Activated naive CD4-positive, alpha-beta T cell treated with anti-CD3 and anti-CD28 coated beads, Interleukin-2, amount 50 U/mL, for 72 hours (primary cell): ENCODE measurements at regions not wholly inside any gene's neighbourhood (a gene's known extent, or its start where the extent isn't known, plus 50 kb on each side); places are given as distances from the start of the nearest gene placed in this dataset.
"Not testable (repeated sequence)": the region's sequence is repeated elsewhere in the genome, so short reads cannot be mapped to it uniquely, and the experiment has no call there.

Experiments
- ATAC-seq, 2 donors: fragments of 150-1000 bp; cut with Tn5 transposase; 2 replicates each; pipeline ENCODE4 v1.10.0; 2021; ENCODE audit warnings: mild to moderate bottlenecking in 2 of 2, moderate library complexity in 2 of 2
- DNase-seq, 2 donors: peaks; one replicate each; pipeline ENCODE4 v3.0.0; 2021 to 2022; ENCODE audit warnings: low spot score in 2 of 2
- H3K27ac Mint-ChIP-seq, 2 donors: one replicate each; pipeline ENCODE4 v1.8.0; 2022; ENCODE audit warnings: mild to moderate bottlenecking in 2 of 2, mixed read lengths in 2 of 2
- H3K36me3 Mint-ChIP-seq, 2 donors: one replicate each; pipeline ENCODE4 v1.8.0; 2022; ENCODE audit warnings: mixed read lengths in 2 of 2
- H3K9me3 Mint-ChIP-seq, 2 donors: one replicate each; pipeline ENCODE4 v1.8.0; 2022; ENCODE audit warnings: mixed read lengths in 2 of 2

GRCh38 chr16:25580041-25580440 lies 111.7 kb upstream of the HS3ST4 start:
- ATAC-seq = no peak
- no peaks in the 10 kb centered on the region for H3K36me3 Mint-ChIP-seq
- no peak for DNase-seq
- no peaks in the 10 kb centered on the region for H3K9me3 Mint-ChIP-seq
- H3K27ac Mint-ChIP-seq = no peak overlapping the region

DNA sequence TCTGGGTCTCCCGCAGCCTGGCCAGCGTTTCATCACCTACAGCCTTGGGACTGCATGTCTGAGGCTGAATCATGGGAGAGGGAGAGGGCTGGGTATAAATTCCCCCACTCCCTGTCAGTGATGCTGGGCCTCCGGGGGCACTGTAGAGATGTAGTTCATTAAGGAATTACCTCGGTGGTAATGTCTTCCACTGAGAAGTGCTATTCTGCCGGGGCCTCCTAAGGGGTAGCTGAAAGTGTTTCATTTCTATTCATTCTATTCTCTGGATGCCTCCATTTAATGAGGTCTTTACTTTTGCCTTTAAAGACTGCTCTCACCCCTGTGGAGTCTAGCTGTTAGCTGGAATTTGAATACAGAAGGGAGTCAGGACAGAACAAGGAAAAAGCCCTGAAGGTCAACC lies 116.4 kb upstream of the HS3ST4 start:
- ATAC-seq = no peak

GRCh38 chr16:25571712-25572111 lies 120.0 kb upstream of the HS3ST4 start:
- H3K27ac Mint-ChIP-seq = no peak overlapping the region
- H3K36me3 Mint-ChIP-seq = no peaks in the 10 kb centered on the region
- ATAC-seq = no peak
- H3K9me3 Mint-ChIP-seq = no peaks in the 10 kb centered on the region
- DNase-seq = no peak

More for the DNA sequence above, 116.4 kb upstream of the HS3ST4 start:
- no peak for DNase-seq
- Mint-ChIP-seq H3K9me3 (no peaks in the 10 kb centered on the region), H3K27ac (no peak overlapping the region), H3K36me3 (no peaks in the 10 kb centered on the region)

DNA sequence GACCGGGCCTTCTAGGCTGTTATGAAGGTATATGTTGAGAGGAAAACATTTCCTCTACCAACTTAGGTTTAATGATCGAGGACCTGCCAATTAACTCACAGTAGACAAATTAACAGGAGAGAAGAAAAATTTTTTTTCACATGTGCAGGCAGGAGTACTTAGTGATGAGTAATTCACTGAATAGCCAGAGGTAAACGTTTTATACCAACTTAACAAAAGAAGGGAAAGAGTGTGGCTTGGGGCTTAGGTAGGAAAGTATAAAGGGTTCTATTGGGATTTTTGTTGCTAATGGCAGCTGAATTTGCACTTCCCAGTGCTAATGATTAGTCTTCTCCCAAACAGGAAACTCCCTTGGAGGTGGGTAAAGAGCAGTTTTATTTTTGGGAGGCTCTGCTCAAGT lies 121.6 kb upstream of the HS3ST4 start:
- peak overlapping the region in 1 of 2 donors; percentile 21 for H3K27ac Mint-ChIP-seq
- no peaks in the 10 kb centered on the region for H3K9me3 Mint-ChIP-seq
- no peak for ATAC-seq
- no peaks in the 10 kb centered on the region for H3K36me3 Mint-ChIP-seq
- DNase-seq = no peak

GRCh38 chr16:25568991-25569390 lies 122.8 kb upstream of the HS3ST4 start:
- H3K27ac Mint-ChIP-seq = peak overlapping the region in 1 of 2 donors; percentile 21
- no peaks in the 10 kb centered on the region for H3K36me3 Mint-ChIP-seq
- H3K9me3 Mint-ChIP-seq = no peaks in the 10 kb centered on the region
- DNase-seq = no peak
- no peak for ATAC-seq

- H3K9me3 Mint-ChIP-seq = no peaks in the 10 kb centered on the region
- no peaks in the 10 kb centered on the region for H3K36me3 Mint-ChIP-seq
- no peak for ATAC-seq
- DNase-seq = no peak
- H3K27ac Mint-ChIP-seq = no peak overlapping the region
Measured at GRCh38 chr16:25566183-25566582, 125.6 kb upstream of the HS3ST4 start.

- DNase-seq (no peak), ATAC-seq (no peak)
- Mint-ChIP-seq H3K27ac (no peak overlapping the region), H3K9me3 (peaks cover 8 to 9% of the 10 kb centered on the region in 2 donors), H3K36me3 (peaks cover 0 to 5% of the 10 kb centered on the region in 2 donors)
Measured at GRCh38 chr16:25563700-25564099, 128.1 kb upstream of the HS3ST4 start.

DNA sequence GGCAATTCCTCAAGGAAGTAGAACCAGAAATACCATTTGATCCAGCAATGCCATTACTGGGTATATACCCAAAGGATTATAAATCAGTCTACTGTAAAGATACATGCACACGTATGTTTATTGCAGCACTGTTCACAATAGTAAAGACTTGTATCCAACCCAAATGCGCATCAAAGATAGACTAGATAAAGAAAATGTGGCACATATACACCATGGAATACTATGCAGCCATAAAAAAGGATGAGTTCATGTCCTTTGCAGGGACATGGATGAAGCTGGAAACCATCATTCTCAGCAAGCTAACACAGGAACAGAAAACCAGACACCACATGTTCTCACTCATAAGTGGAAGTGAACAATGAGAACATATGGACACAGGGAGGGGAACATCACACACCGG lies 130.0 kb upstream of the HS3ST4 start:
- not testable (repeated sequence) for H3K36me3 Mint-ChIP-seq, DNase-seq, ATAC-seq, H3K27ac Mint-ChIP-seq
- H3K9me3 Mint-ChIP-seq = peaks cover 15 to 17% of the 10 kb centered on the region in 2 donors

DNA sequence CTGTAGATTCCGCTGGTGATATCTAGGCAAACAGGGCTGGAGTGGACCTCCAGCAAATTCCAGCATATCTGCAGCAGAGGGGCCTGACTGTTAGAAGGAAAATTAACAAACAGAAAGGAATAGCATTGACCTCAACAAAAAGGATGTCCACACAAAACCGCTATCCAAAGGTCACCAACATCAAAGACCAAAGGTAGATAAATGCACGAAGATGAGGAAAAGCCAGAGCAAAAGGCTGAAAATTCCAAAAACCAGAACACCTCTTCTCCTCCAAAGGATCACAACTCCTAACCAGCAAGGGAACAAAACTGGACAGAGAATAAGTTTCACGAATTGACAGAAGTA lies 134.8 kb upstream of the HS3ST4 start:
- not testable (repeated sequence) for DNase-seq, H3K27ac Mint-ChIP-seq, ATAC-seq
- Mint-ChIP-seq H3K9me3 (peaks cover 15 to 18% of the 10 kb centered on the region in 2 donors), H3K36me3 (peaks cover 6 to 12% of the 10 kb centered on the region in 2 donors)

DNA sequence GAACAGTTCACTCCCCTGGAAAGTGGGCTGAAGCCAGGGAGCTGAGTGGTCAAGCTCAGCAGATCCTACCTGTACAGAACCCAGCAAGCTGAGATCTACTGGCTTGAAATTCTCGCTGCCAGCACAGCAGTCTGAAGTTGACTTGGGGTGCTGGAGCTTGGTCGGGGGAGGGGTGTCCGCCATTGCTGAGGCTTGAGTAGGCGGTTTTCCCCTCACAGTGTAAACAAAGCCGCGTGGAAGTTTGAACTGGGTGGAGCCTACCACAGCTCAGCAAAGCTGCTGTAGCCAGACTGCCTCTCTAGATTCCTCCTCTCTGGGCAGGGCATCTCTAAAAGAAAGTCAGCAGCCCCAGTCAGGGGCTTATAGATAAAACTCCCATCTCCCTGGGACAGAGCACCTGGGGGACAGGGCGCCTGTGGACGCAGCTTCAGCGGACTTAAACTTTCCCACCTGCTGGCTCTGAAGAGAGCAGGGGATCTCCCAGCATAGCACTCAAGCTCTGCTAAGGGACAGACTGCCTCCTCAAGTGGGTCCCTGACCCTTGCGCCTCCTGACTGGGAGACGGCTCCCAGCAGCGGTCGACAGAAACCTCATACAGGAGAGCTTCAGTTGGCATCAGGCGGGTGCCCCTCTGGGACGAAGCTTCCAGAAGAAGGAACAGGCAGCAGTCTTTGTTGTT lies 135.3 kb upstream of the HS3ST4 start:
- not testable (repeated sequence) for H3K27ac Mint-ChIP-seq, DNase-seq, ATAC-seq
- H3K36me3 Mint-ChIP-seq = peaks cover 6 to 12% of the 10 kb centered on the region in 2 donors
- H3K9me3 Mint-ChIP-seq = peaks cover 15 to 18% of the 10 kb centered on the region in 2 donors

DNA sequence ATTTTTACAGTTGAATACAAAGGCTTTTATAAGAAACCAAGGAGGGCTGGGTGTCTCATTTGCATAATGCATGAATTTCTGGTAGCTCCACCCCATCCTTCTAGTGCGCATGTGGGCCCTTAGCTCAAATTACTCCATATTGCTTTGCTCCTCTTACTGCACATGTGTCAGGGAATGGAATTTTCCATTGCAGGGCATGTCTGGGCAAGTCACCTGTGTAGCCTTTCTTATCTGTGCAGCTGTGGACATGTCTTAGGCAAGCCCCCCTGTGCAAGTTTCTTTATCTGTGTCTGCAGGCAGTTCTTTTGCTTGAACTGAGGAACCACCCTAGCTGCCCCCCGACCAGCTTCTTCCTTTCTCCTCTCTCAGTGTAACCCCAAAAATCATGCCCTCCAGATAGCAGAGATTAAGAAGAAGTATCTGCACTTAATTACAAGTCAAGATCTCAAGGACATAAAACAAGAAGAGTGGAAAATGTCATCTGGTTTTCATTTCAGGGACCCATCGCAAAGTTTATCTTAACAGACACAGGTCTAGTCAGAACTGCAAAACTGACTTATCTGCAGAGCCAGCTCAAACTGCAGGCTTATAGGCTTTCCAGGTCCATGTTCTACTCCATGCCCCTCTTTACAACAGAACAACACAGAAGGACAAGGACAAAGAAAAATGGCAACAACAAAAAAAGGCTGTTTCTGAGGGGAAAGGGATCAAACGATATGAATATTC lies 137.9 kb upstream of the HS3ST4 start:
- Mint-ChIP-seq H3K9me3 (peaks cover 12 to 18% of the 10 kb centered on the region in 2 donors), H3K36me3 (peaks cover 6 to 10% of the 10 kb centered on the region in 2 donors), H3K27ac (peak overlapping the region; percentile 45 to 83)
- DNase-seq (no peak), ATAC-seq (no peak)

DNA sequence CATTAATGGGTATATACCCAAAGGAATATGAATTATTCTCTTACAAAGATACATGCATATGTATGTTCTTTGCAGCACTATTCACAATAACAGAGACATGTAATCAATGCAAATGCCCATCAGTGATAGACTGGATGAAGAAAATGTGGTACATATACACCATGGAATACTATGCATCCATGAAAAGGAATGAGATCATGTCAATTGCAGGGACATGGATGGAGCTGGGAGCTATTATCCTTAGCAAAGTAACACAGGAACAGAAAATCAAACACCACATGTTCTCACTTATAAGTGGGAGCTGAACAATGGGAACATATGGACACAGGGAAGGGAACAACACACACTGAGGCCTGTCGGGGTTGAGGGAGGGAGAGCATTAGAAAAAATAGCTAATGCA lies 141.1 kb upstream of the HS3ST4 start:
- DNase-seq (no peak), ATAC-seq (no peak)
- Mint-ChIP-seq H3K36me3 (peaks cover 6 to 7% of the 10 kb centered on the region in 2 donors), H3K27ac (no peak overlapping the region), H3K9me3 (peaks cover 4 to 7% of the 10 kb centered on the region in 2 donors)

DNA sequence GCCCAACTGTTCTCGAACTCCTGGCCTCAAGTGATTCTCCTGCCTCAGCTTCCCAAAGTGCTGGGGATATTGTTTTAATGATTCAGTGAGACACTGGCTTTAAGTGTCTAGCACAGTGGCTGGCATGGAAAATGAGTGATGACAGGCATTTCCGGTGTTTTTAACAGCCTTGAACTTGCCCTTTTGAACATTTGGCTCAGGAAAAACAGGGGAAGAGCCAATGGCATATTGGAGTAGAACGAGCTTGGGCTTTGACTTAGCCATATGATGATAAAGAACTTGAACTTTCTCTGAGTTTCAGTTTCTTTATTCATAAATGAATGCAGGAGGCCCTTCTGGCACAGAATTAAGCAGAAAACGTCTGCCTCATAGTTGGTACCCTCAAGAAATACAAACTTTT lies 145.0 kb upstream of the HS3ST4 start:
- Mint-ChIP-seq H3K9me3 (peaks cover 4 to 7% of the 10 kb centered on the region in 2 donors), H3K36me3 (no peaks in the 10 kb centered on the region), H3K27ac (no peak overlapping the region)
- no peak for ATAC-seq
- no peak for DNase-seq

DNA sequence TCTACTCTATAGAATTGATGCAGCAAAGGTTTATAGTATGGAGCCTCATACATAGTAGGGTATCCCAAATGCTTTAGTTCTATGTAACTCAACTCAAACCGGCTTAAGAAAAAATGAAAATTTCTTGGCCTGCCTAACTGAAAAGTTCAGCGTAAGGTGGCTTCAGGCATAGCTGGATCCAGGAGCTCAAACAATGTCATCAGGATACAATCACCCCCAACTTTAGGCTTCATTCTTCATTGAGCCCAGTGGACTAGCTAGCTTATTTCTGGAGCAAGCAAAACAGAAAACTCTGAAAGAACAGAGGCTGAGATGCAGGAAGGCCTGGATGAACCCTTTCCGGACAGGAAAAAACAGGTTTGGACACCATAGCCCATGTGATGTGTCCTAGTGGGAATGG lies 147.5 kb upstream of the HS3ST4 start:
- H3K36me3 Mint-ChIP-seq = no peaks in the 10 kb centered on the region
- no peak overlapping the region for H3K27ac Mint-ChIP-seq
- ATAC-seq (no peak), DNase-seq (no peak)
- no peaks in the 10 kb centered on the region for H3K9me3 Mint-ChIP-seq

DNA sequence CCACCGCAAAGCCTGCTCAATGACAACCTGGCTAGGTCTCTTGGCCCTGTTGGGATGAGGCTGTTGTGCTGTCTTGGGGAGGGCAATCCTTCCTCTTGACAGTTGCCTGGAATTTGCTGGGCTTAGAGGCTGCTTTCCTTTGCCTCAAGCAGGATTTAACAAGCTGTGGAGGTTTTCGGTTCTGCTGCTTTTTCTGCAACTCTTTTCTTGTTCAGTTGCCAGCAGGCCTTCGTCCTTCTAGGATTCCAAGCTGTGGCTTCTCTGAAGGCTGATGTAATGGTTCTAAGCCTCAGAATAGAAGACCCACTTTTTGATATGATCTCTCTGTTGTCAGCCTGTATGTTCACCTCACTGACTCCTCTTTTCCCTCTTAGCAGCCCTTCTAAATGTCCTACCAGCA lies 149.5 kb upstream of the HS3ST4 start:
- DNase-seq (no peak), ATAC-seq (no peak)
- Mint-ChIP-seq H3K27ac (no peak overlapping the region), H3K9me3 (no peaks in the 10 kb centered on the region), H3K36me3 (no peaks in the 10 kb centered on the region)

DNA sequence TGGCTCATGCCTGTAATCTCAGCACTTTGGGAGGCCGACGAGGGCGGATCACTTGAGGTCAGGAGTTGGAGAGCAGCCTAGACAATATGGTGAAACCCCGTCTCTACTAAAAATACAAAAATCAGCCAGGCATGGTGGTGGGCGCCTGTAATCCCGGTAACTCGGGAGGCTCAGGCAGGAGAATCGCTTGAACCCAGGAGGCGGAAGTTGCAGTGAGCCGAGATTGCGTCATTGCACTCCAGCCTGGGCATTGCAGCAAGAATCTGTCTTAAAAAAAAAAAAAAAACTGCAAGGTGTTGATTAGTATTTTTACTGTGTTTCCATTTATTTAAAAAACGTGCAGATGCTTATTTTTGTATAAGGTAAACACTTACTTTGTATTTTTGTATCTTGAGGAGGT lies 152.0 kb upstream of the HS3ST4 start:
- not testable (repeated sequence) for H3K27ac Mint-ChIP-seq, DNase-seq, H3K36me3 Mint-ChIP-seq, ATAC-seq
- H3K9me3 Mint-ChIP-seq = peaks cover 8 to 13% of the 10 kb centered on the region in 2 donors

DNA sequence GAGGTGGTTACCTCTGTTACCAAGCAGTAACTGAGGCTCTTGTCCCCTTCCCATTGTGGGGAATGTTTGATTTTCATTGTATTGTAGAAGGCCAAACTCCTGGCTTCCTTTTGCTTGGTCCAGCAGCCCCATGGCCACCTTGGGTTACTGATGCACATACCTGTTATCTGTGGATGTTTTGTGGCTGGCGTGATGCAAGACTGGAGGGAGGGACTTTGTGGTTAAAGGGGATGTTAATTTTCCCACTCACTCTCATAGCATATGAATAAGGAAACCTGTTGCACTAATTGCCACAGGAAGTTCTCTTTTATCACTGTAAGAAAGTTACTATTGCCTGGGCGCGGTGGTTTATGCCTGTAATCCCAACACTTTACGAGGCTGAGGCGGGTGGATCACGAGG lies 168.6 kb upstream of the HS3ST4 start:
- Mint-ChIP-seq H3K9me3 (no peaks in the 10 kb centered on the region), H3K27ac (no peak overlapping the region), H3K36me3 (no peaks in the 10 kb centered on the region)
- no peak for DNase-seq
- ATAC-seq = no peak

DNA sequence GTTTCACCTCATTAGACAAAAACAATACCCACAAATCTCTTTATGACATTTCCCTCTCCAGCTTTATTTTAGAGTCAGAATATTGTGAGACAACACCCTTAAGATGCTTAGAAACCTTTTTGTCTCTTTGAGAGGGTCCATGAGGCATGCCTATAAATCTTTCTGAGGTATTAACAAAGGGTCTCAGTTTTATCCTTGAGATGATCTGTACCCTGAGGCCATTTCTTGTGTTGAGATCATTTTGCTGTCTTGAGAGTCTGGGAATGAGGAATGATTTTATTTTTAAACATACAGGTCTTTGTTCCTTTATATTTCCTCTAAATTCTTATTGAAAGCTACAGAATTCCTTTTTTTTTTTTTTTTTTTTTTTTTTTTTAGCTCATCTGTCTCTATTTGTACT lies 179.7 kb upstream of the HS3ST4 start:
- ATAC-seq (no peak), DNase-seq (no peak)
- no peaks in the 10 kb centered on the region for H3K9me3 Mint-ChIP-seq
- no peak overlapping the region for H3K27ac Mint-ChIP-seq
- H3K36me3 Mint-ChIP-seq = no peaks in the 10 kb centered on the region
